CD8-positive, alpha-beta memory T cell (primary cell): ENCODE measurements at regions not wholly inside any gene's neighbourhood (a gene's known extent, or its start where the extent isn't known, plus 50 kb on each side); places are given as distances from the start of the nearest gene placed in this dataset.

Experiments used
- CTCF ChIA-PET: fragments of 350-600 bp; sonication (Branson Sonifier 250); formaldehyde crosslinking; loops from one replicate; lab custom pipeline; 2021; ENCODE audit warnings: antibody characterized with exemption; lab: Charles Lee
- POLR2A ChIA-PET: fragments of 350-600 bp; sonication (Branson Sonifier 250); formaldehyde crosslinking; loops from one replicate; lab custom pipeline; 2021; ENCODE audit warnings: antibody characterized with exemption; lab: Charles Lee
- DNase-seq, 5 donors: peaks; one replicate each; pipeline versions ENCODE4 v3.0.0 to v3.0.0-alpha.2; 2020 to 2022; ENCODE audit warnings: mixed read lengths in 1 of 5
- H3K27ac ChIP-seq: one replicate; pipeline ENCODE4 v1.7.0; 2013; ENCODE audit warnings: low read depth, mild to moderate bottlenecking, low read length, moderate library complexity
- H3K27me3 ChIP-seq: 2 replicates; pipeline ENCODE4 v1.7.0; 2013; ENCODE audit warnings: low read length, mild to moderate bottlenecking; ENCODE audit not compliant: insufficient read depth, poor library complexity, severe bottlenecking
- H3K36me3 ChIP-seq: 2 replicates; pipeline ENCODE4 v1.7.0; 2013; ENCODE audit warnings: mild to moderate bottlenecking, low read length, moderate library complexity; ENCODE audit not compliant: insufficient read depth
- H3K4me1 ChIP-seq: 2 replicates; pipeline ENCODE4 v1.7.0; 2013; ENCODE audit warnings: mild to moderate bottlenecking, low read length, moderate library complexity; ENCODE audit not compliant: insufficient read depth
- H3K4me3 ChIP-seq: 2 replicates; pipeline ENCODE4 v1.7.0; 2013; ENCODE audit warnings: mild to moderate bottlenecking, low read length
- H3K9me3 ChIP-seq: 2 replicates; pipeline ENCODE4 v1.7.0; 2013; ENCODE audit warnings: mild to moderate bottlenecking, low read length
- H3K27ac Mint-ChIP-seq, 8 donors: one replicate each; pipeline ENCODE4 v1.8.0; 2020 to 2021; ENCODE audit warnings: mixed read lengths in 8 of 8, mild to moderate bottlenecking in 6 of 8, inconsistent platforms in 3 of 8, moderate library complexity in 3 of 8
- H3K27me3 Mint-ChIP-seq, 2 donors: one replicate each; pipeline ENCODE4 v1.8.0; 2020 to 2021; ENCODE audit warnings: mixed read lengths in 2 of 2, mild to moderate bottlenecking in 1 of 2, moderate library complexity in 1 of 2
- H3K36me3 Mint-ChIP-seq, 3 donors: one replicate each; pipeline ENCODE4 v1.8.0; 2020 to 2021; ENCODE audit warnings: mixed read lengths in 3 of 3, inconsistent platforms in 1 of 3, mild to moderate bottlenecking in 1 of 3
- H3K4me1 Mint-ChIP-seq, 3 donors: one replicate each; pipeline ENCODE4 v1.8.0; 2020 to 2021; ENCODE audit warnings: mixed read lengths in 3 of 3, inconsistent platforms in 1 of 3, mild to moderate bottlenecking in 1 of 3
- H3K4me3 Mint-ChIP-seq, 7 donors: one replicate each; pipeline ENCODE4 v1.8.0; 2020 to 2021; ENCODE audit warnings: mixed read lengths in 7 of 7, mild to moderate bottlenecking in 6 of 7, moderate library complexity in 4 of 7, inconsistent platforms in 2 of 7
- H3K9me3 Mint-ChIP-seq, 5 donors: one replicate each; pipeline ENCODE4 v1.8.0; 2020 to 2022; ENCODE audit warnings: mixed read lengths in 5 of 5, mild to moderate bottlenecking in 3 of 5, moderate library complexity in 2 of 5, inconsistent platforms in 1 of 5

DNA sequence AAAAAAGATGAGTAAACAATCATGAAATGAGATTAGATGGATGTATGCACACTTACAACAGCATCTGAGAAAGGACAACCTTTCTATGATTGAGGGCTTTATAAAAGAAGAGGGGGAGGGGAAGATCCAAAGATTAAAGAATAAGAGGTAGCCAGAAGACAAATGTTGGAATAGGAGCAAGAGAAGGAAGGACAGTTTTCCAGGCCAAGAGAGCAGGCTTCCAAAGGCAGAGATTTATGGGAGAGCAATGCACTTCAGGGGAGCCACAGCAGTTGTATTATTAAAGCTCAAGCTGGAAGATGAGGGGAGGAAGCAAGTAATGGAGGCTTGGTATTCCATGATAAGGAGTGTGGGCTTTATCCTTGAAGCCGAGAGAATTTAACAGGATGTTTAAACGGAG lies 110.3 kb upstream of the PTPN13 start:
- Mint-ChIP-seq H3K27ac (no peak overlapping the region), H3K9me3 (peaks cover 0 to 2% (median 0%) of the 10 kb centered on the region in 5 donors), H3K36me3 (no peaks in the 10 kb centered on the region), H3K4me1 (peaks cover 0 to 9% (median 0%) of the 10 kb centered on the region in 3 donors), H3K27me3 (no peaks in the 10 kb centered on the region), H3K4me3 (no peak overlapping the region)
- ChIA-PET POLR2A (no interaction called here), CTCF (interaction anchor here (1.3 kb wide), 1 partner anchor 12 kb away, joined by 4 read pairs; no protein-coding TSS in a partner anchor)
- Histone ChIP-seq H3K27me3 (no peaks in the 10 kb centered on the region), H3K4me1 (no peaks in the 10 kb centered on the region), H3K27ac (no peak overlapping the region), H3K9me3 (no peaks in the 10 kb centered on the region), H3K36me3 (no peaks in the 10 kb centered on the region), H3K4me3 (no peak overlapping the region)
- no peak for DNase-seq

DNA sequence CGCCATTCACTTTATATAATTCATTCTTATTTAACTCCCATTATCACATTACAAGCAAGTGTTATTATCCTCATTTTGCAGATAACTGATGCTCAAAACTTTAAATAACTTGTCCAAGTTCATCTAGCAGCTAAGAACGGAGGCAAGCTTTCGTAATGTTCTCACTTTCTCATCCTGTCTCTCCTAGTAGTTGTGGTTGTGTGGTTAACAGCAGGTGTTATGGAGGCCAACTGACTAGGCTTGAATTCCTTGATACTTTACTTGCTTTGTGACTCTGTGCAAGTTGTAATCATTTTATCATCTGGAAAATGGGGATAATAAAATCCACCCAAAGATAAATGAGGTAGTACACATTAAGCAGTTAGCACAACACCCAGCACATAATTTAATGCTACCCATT lies 109.9 kb upstream of the PTPN13 start:
- ChIA-PET POLR2A (no interaction called here), CTCF (interaction anchor here (1.3 kb wide), 1 partner anchor 11 kb away, joined by 4 read pairs; no protein-coding TSS in a partner anchor)

DNA sequence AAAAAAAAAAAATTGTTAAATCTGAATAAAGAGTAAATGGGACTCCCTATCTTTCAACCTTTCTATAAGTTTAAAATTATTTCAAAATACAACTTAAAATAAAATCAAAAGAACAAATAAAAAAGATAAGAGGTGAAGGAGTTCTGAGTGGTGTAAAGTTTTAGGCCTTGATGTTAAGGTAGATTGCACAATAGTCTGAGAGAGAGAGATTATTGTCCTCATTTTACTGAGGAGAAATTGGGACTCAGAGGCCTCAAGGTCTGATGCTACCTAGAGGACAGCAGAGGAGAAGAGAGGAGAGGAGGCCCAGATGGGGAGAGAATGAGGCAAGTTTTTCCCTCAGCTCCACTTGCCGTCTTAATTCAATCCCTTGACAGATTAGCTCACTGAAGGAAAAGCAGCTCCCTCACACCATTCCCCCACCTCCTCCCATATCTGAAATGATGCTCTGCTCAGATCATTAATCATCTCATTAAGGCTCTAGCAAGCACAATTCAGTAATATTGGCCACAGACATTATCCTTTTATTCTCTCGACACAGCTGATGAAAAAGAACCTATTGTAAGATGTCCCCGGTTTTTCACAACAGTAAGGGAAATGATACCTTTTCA lies 106.3 kb upstream of the PTPN13 start:
- no peak for DNase-seq
- H3K9me3 Mint-ChIP-seq = peaks cover 0 to 2% (median 0%) of the 10 kb centered on the region in 5 donors
- H3K36me3 ChIP-seq = no peaks in the 10 kb centered on the region
- no peaks in the 10 kb centered on the region for H3K4me1 ChIP-seq
- H3K27me3 ChIP-seq = no peaks in the 10 kb centered on the region
- no peaks in the 10 kb centered on the region for H3K27me3 Mint-ChIP-seq
- H3K27ac Mint-ChIP-seq = no peak overlapping the region
- CTCF ChIA-PET = interaction anchor here (0.9 to 1.8 kb wide), 2 partner anchors 8 to 11 kb away, joined by 3 to 5 read pairs; no protein-coding TSS in a partner anchor
- no peaks in the 10 kb centered on the region for H3K9me3 ChIP-seq
- H3K4me3 Mint-ChIP-seq = no peak overlapping the region
- no peak overlapping the region for H3K27ac ChIP-seq
- H3K36me3 Mint-ChIP-seq = no peaks in the 10 kb centered on the region
- H3K4me1 Mint-ChIP-seq = peaks cover 0 to 3% (median 0%) of the 10 kb centered on the region in 3 donors
- no peak overlapping the region for H3K4me3 ChIP-seq
- POLR2A ChIA-PET = no interaction called here

More for the DNA sequence above, 109.9 kb upstream of the PTPN13 start:
- no peak for DNase-seq
- no peaks in the 10 kb centered on the region for H3K4me1 ChIP-seq
- no peak overlapping the region for H3K27ac ChIP-seq
- no peaks in the 10 kb centered on the region for H3K36me3 Mint-ChIP-seq
- H3K36me3 ChIP-seq = no peaks in the 10 kb centered on the region
- H3K27me3 ChIP-seq = no peaks in the 10 kb centered on the region
- no peaks in the 10 kb centered on the region for H3K9me3 ChIP-seq
- no peaks in the 10 kb centered on the region for H3K27me3 Mint-ChIP-seq
- H3K27ac Mint-ChIP-seq = no peak overlapping the region
- H3K4me3 ChIP-seq = no peak overlapping the region
- H3K4me1 Mint-ChIP-seq = peaks cover 0 to 9% (median 0%) of the 10 kb centered on the region in 3 donors
- H3K9me3 Mint-ChIP-seq = peaks cover 0 to 2% (median 0%) of the 10 kb centered on the region in 5 donors
- no peak overlapping the region for H3K4me3 Mint-ChIP-seq

DNA sequence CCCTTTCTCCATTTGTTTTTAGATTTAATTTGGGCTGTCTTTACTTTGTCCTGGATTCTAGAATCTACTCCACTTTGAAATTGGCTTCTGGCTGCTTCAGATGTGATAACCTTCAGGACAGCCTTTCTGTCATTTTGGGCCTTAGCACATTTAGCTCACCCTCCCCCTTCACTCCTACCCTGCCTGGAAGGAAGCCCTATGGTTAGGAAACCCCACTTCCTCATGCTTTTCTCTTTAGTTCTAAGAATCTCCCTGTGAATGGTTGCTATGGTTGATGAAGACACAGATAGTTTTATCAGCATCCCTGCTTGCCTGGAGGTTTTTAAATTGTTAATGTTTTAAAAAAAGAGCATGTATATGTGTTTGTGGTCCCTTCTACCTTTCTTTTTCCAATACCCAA lies 100.7 kb upstream of the PTPN13 start:
- Mint-ChIP-seq H3K9me3 (no peaks in the 10 kb centered on the region), H3K27ac (peak overlapping the region in 1 of 8 donors; percentile 37), H3K4me1 (no peaks in the 10 kb centered on the region), H3K36me3 (no peaks in the 10 kb centered on the region), H3K4me3 (no peak overlapping the region), H3K27me3 (peaks cover 0 to 2% of the 10 kb centered on the region in 2 donors)
- POLR2A ChIA-PET = no interaction called here
- Histone ChIP-seq H3K4me3 (no peak overlapping the region), H3K27me3 (no peaks in the 10 kb centered on the region), H3K4me1 (no peaks in the 10 kb centered on the region), H3K36me3 (no peaks in the 10 kb centered on the region), H3K27ac (no peak overlapping the region), H3K9me3 (no peaks in the 10 kb centered on the region)
- DNase-seq = no peak
- CTCF ChIA-PET = no interaction called here

DNA sequence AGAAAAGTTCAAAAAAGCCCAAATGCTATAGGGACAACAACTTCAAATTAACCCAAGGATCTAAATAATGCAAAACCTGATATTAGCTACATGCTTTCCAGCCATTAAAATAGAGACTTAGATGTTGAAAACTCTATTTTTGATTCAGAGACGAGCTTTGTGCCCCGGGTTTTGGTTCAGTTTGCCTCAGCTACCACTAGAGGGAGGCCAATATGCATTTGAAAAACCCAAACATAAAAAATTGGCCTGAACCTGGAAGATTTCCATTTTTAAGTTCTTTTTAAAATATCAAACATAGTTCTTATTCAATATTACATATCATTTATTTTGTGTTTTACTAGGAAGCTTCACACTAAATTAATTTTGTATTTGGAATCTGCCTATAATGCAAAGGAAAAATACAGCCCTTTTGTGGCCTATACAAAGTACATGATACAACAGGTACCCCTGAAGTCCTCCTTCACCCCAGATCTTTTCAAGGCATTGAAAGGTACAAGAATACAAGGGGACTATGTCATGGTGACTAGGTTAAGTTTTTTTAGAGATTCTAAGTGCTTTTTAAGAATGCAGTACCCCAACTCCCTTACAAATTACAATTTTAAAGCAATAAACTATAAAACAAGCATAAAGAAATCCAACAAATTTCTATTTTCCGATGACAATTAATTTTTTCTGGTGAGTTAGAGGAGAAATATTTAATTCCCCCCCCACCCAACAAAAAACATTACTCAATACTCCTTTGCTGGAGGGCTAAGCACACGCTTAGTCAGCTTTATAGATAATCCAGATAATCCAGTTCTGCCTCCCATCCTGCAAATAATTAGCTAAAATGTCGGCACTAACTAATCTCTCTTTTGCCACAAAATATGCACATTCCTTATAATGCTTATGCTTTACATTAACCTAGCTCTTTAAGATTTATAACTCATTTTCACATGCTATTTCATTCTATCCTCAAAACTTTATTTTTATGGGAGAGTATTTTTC lies 97.7 kb upstream of the PTPN13 start:
- ChIA-PET CTCF (interaction anchor here (0.7 to 1.9 kb wide), 5 partner anchors 9 to 399 kb away, joined by 3 to 5 read pairs (median 3); no protein-coding TSS in a partner anchor), POLR2A (no interaction called here)
- DNase-seq = peak in 2 of 5 donors; percentile 5 to 38
- no peak overlapping the region for H3K4me3 ChIP-seq
- H3K9me3 ChIP-seq = no peaks in the 10 kb centered on the region
- no peaks in the 10 kb centered on the region for H3K36me3 Mint-ChIP-seq
- peaks cover 2 to 6% of the 10 kb centered on the region in 2 donors for H3K27me3 Mint-ChIP-seq
- no peak overlapping the region for H3K27ac Mint-ChIP-seq
- no peaks in the 10 kb centered on the region for H3K36me3 ChIP-seq
- no peaks in the 10 kb centered on the region for H3K4me1 Mint-ChIP-seq
- no peaks in the 10 kb centered on the region for H3K27me3 ChIP-seq
- H3K27ac ChIP-seq = no peak overlapping the region
- no peak overlapping the region for H3K4me3 Mint-ChIP-seq
- no peaks in the 10 kb centered on the region for H3K9me3 Mint-ChIP-seq
- no peaks in the 10 kb centered on the region for H3K4me1 ChIP-seq

DNA sequence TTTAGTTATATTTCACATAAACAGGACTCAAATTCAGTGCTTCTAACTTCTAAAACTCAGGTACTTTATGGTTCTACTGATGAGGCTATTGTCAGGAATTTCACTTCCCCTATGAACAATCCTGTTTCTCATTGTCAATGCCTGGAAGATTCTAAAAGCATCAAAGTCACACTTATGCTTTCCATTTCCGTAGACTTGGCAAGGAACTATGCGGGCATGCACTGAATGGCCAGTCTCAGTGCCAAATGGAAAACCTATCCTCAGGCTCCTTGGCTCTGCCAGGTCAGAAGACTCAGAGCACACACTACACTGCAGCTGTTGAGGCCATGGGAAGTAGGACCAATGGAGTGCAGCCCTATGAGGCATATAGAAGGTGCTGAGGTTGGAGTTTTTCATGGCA lies 97.0 kb upstream of the PTPN13 start:
- Histone ChIP-seq H3K9me3 (no peaks in the 10 kb centered on the region), H3K36me3 (no peaks in the 10 kb centered on the region), H3K27ac (no peak overlapping the region), H3K4me1 (no peaks in the 10 kb centered on the region), H3K27me3 (no peaks in the 10 kb centered on the region), H3K4me3 (no peak overlapping the region)
- Mint-ChIP-seq H3K9me3 (no peaks in the 10 kb centered on the region), H3K27ac (no peak overlapping the region), H3K4me1 (no peaks in the 10 kb centered on the region), H3K4me3 (no peak overlapping the region), H3K27me3 (peaks cover 2 to 6% of the 10 kb centered on the region in 2 donors), H3K36me3 (no peaks in the 10 kb centered on the region)
- CTCF ChIA-PET = interaction anchor here (1.9 kb wide), 1 partner anchor 398 kb away, joined by 5 read pairs; no protein-coding TSS in a partner anchor
- no peak for DNase-seq
- POLR2A ChIA-PET = no interaction called here

DNA sequence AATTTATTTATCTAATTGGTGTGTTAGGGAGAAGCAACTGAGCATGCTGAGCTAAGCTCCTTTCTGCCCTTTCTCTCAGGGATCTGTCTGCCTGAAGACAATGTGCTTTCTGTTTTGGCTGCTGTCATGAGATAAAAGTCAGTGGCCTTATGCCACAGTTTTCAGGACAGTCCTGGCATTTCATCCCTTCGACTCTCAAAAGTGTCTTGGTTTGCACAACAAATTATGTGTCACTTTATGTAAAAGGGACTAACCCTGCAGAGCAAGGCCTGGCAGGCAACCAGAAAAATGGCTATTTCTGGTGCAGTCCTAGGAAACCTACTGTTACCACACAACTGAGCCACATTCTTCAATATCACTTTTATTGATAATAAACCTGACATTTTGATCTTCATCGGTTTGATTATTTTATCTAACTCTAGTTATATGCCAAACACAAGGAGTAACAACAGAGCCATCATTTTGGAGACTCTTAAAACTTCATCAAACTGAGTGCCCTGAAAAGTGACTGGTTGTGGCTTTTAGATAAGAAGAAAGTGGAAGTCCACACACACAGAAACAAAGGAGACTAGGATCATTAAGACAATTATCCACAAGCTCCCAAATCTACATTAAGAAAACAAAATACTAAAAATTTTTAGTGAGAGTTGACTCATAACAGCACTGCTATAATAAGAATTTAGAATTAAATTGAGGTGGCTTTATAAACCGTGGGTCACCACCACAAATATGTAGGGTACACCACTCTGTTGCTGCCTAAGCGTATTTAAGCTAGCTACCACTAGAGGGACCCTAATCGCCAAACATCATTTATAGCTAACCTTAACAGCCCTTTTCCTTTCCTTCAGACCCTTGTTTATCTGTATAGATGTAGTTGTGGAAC lies 95.9 kb upstream of the PTPN13 start:
- Mint-ChIP-seq H3K27ac (no peak overlapping the region), H3K9me3 (no peaks in the 10 kb centered on the region), H3K36me3 (no peaks in the 10 kb centered on the region), H3K4me3 (no peak overlapping the region), H3K4me1 (no peaks in the 10 kb centered on the region), H3K27me3 (peaks cover 2 to 6% of the 10 kb centered on the region in 2 donors)
- H3K27me3 ChIP-seq = no peaks in the 10 kb centered on the region
- H3K4me3 ChIP-seq = no peak overlapping the region
- no peaks in the 10 kb centered on the region for H3K9me3 ChIP-seq
- peak in 1 of 5 donors; percentile 17 for DNase-seq
- no peak overlapping the region for H3K27ac ChIP-seq
- no peaks in the 10 kb centered on the region for H3K36me3 ChIP-seq
- ChIA-PET CTCF (interaction anchor here (1.2 to 2.1 kb wide), 6 partner anchors 10 to 399 kb away, joined by 3 to 7 read pairs (median 5); no protein-coding TSS in a partner anchor), POLR2A (no interaction called here)
- H3K4me1 ChIP-seq = no peaks in the 10 kb centered on the region
